ENCODE measurements at regions not wholly inside any gene's neighbourhood (a gene's known extent, or its start where the extent isn't known, plus 50 kb on each side); places are given as distances from the start of the nearest gene placed in this dataset.

GRCh38 chr15:81071120-81071519 lies 63.0 kb upstream of the CFAP161 start:
- no peak for TF ChIP-seq POLR2A (conservative IDR thresholded peaks at IDR 0.05)
- no peak for TF ChIP-seq ETV5 (CRISPR knock-in tag; IDR thresholded peaks at IDR 0.05; ENCODE audit: low read depth)
- no peak for TF ChIP-seq SIN3A (IDR thresholded peaks at IDR 0.05; ENCODE audit: borderline replicate concordance in 2 of 2, control insufficient read depth in 1 of 2, low read depth in 2 of 2, low read length in 2 of 2)
- no peak for TF ChIP-seq MTA3 (IDR thresholded peaks at IDR 0.05; ENCODE audit: borderline replicate concordance)
- TF ChIP-seq ZNF644 (tag; IDR thresholded peaks at IDR 0.05; ENCODE audit: low read depth) = no peak
- no peak for TF ChIP-seq NFATC3 (IDR thresholded peaks at IDR 0.05)
- no peak for TF ChIP-seq FOS (IDR thresholded peaks at IDR 0.05; ENCODE audit: extremely low read depth, insufficient read length)
- TF ChIP-seq TEAD2 (tag; IDR thresholded peaks at IDR 0.05) = no peak
- TF ChIP-seq ZBTB2 (IDR thresholded peaks at IDR 0.05) = no peak
- TF ChIP-seq MCM5 (IDR thresholded peaks at IDR 0.05; ENCODE audit: low read depth) = no peak
- no peak for TF ChIP-seq EZH2 (IDR thresholded peaks at IDR 0.05; ENCODE audit: borderline replicate concordance, low read depth, low read length)
- TF ChIP-seq SMC3 (conservative IDR thresholded peaks at IDR 0.05; ENCODE audit: insufficient read depth, low read depth, low read length) = no peak
- no peak for TF ChIP-seq AFF1 (IDR thresholded peaks at IDR 0.05; ENCODE audit: low read depth in 1 of 2, partially characterized antibody in 2 of 2)
